Transverse colon (tissue), 3 donors: ENCODE measurements at regions not wholly inside any gene's neighbourhood (a gene's known extent, or its start where the extent isn't known, plus 50 kb on each side); places are given as distances from the start of the nearest gene placed in this dataset.

Experiments used
- EP300 ChIP-seq: sonication (generic); formaldehyde crosslinking; IDR thresholded peaks from one replicate; pipeline ENCODE4 v1.6.1; 2017; ENCODE audit warnings: antibody characterized with exemption, low read depth
- POLR2AphosphoS5 ChIP-seq, 3 donors: sonication (generic); formaldehyde crosslinking; IDR thresholded peaks; one replicate each; pipeline ENCODE4 v1.6.1; 2016; ENCODE audit warnings: antibody characterized with exemption in 3 of 3

GRCh38 chr6:56771189-56771588, 128.5 kb upstream of the DST start:
- no peak for TF ChIP-seq EP300
- no peak for TF ChIP-seq POLR2AphosphoS5 (IDR thresholded peaks at IDR 0.05)
